GM20431 (cell line): ENCODE measurements at regions not wholly inside any gene's neighbourhood (a gene's known extent, or its start where the extent isn't known, plus 50 kb on each side); places are given as distances from the start of the nearest gene placed in this dataset.
"Not testable (repeated sequence)": the region's sequence is repeated elsewhere in the genome, so short reads cannot be mapped to it uniquely, and the experiment has no call there.

Source experiments
- in situ Hi-C: fragments of 300-500 bp; cut with MseI, MboI; formaldehyde crosslinking; loops from one replicate; pipeline ENCODE4 v1.15.0; 2020; ENCODE audit warnings: low sequenced_read_pairs; ENCODE audit not compliant: unreplicated experiment

DNA sequence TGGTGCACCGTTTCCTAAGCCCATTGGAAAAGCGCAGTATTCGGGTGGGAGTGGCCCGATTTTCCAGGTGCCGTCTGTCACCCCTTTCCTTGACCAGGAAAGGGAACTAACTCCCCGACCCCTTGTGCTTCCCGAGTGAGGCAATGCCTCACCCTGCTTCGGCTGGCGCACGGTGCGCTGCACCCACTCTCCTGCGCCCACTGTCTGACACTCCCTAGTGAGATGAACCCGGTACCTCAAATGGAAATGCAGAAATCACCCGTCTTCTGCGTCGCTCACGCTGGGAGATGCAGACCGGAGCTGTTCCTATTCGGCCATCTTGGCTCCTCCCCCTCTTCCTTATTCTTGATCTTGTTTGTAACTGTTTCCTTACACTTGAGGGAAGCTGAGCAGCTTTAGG is 142.8 kb upstream of the DST start:
- in situ Hi-C loops, result not testable (repeated sequence)

DNA sequence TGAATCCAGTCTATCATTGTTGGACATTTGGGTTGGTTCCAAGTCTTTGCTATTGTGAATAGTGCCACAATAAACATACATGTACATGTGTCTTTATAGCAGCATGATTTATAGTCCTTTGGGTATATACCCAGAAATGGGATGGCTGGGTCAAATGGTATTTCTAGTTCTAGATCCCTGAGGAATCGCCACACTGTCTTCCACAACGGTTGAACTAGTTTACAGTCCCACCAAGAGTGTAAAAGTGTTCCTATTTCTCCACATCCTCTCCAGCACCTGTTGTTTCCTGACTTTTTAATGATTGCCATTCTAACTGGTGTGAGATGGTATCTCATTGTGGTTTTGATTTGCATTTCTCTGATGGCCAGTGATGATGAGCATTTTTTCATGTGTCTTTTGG is 137.4 kb upstream of the DST start:
- in situ Hi-C loops, result not testable (repeated sequence)

DNA sequence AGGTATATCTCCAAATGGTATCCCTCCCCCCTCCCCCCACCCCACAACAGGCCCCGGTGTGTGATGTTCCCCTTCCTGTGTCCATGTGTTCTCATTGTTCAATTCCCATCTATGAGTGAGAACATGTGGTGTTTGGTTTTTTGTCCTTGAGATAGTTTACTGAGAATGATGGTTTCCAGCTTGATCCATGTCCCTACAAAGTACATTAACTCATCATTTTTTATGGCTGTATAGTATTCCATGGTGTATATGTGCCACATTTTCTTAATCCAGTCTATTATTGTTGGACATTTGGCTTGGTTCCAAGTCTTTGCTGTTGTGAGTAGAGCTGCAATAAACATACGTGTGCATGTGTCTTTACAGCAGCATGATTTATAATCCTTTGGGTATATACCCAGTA is 135.8 kb upstream of the DST start:
- in situ Hi-C loops, result not testable (repeated sequence)

DNA sequence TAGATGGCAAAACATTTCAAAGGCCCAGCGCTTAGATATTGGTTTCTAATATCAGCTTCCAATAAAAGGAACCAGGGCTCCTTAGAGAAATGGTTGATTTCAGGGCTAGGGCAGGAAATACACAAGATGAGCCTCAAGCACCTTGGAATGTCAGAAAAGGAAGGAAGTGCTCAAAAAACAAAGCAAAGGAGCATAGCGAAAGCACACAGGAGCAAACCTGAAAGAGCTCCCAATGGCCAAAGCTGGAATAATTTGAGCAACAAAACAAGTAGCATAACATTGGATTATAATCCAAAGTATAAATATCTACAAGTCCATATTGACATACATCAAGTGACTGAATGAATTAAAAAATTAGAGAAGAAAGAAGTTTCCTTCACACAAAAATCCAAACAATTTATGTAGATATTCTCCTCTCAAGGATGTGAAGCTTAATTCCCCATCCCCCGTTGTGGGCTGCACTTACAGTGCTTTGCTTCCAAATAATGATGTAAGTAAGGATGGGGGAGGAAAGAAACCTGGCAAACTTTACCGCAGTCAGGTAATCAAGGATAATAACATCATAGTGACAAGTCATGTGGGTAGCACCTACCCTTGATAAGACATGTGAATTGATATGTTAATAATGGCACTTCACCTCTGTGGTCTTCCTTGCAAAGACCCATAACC is 132.9 kb upstream of the DST start:
- in situ Hi-C loops, result no loop called here

DNA sequence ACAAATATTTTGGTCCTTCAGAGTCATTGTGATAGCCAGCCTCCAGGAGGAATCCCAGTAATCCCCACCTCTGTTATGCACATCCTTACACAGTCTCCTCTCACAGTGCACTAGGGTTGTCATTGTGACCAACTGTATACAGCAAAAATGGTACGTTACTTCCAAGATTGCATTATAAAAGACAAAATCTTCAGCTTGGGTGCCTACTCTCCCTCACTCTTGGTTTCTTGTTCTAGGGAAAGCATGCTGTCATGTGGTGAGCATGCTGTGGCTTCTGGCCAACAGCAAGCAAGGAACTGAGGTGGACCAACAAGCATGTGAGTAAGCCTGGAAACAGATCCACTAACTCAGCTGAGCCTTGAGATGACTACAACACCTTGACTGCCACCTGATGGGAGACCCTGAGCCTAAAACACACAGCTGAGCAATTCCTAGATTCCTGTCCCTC is 130.1 kb upstream of the DST start:
- in situ Hi-C loops, result no loop called here

DNA sequence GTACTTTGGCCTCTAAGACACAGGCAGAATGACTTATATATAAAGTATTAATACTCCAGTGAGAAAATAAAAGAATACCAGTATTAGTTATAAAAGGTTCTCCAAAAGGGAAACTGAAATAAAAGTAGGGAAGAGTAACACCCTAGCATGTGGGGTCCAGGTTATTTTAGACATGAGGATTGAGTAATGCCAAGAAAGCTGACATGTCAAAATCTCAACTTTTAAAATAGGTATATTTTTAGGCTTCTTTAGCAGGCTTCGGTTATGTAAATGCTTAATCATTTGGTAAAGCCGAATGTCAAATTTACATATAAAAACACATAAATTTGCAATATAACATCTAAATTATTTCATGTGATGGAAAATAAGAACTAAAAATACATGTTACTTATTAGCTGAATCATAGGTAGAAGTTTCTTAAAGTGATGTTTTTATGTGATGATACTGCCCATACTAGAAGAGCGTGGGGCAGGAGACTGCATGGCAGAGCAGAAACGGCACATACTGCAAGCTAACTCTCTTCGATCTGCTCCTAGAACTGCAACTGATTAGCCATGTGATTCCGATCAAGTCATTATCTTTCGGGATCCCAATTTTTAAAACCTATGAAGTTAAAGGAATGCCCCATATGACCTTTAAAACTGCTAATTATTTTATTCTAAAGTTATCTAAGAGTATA is 129.4 kb upstream of the DST start:
- in situ Hi-C loops, result no loop called here

DNA sequence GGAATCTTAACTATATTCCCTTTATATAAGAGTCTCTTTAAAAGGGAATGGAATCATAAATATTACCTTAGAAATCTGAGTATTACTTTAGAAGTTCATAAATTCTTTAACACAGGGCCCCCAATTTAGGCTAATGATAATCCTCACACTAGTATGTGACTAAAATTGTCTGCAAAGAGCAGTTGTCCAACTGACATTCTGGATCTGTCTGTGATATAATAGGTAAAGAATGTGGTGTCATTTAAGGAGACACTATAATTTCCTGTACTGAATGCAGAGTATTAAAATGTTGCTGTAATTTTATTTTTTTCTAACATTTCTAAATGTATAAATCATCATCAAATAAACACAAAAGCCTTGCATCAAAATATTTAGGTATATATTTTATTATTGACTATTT is 128.5 kb upstream of the DST start:
- in situ Hi-C loops, result no loop called here

DNA sequence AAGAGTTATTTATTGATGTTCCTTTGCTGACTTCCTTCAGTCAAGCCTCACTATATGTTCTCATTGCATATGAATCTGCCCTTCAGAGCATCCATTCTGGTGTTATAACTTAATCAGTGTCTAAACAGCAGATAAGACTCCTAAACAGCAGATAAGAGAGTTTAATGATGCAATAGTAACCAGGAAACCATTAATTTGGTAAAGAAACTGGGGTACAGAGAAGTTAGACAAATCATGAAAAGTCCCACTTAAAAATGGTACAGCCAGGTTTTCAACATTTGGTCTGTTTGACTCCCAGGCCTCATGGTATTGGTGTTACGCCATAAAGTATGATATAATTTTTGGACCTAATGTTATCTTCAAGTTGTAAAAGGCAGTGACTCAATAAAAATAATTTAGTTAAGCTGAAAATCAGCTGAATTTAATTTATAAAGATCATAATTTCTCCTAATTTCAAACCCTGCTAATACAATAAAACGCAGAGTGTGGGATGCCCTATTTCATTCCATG is 127.4 kb upstream of the DST start:
- in situ Hi-C loops, result no loop called here

DNA sequence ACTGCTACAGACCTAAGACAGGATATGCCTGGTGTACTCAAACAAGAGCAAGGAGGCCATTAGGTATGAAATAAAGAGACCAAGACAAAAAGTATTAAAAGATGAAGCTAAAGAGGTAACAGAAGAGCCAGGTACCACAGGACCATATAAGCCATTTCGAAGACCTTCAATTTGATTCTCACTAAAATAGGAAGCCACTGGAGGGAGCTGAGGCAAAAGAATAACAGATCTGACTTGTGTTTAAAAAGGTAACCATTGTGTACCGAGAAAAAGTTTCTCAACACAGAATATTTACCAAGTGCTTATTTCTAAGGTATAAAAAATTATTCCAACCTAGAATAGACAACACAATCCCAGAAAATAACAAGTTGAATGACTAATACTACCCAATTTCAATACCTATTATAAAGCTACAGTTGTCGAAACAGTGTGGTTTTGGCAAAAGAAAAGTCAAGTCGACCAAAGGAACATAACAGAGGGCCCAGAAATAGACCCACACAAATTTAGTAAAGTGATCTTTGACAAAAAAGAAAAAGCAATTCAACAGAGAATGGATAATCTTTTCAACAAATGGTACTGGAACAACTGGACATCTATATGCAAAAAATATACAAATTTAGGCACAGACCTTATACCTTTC is 125.3 kb upstream of the DST start:
- in situ Hi-C loops, result no loop called here

DNA sequence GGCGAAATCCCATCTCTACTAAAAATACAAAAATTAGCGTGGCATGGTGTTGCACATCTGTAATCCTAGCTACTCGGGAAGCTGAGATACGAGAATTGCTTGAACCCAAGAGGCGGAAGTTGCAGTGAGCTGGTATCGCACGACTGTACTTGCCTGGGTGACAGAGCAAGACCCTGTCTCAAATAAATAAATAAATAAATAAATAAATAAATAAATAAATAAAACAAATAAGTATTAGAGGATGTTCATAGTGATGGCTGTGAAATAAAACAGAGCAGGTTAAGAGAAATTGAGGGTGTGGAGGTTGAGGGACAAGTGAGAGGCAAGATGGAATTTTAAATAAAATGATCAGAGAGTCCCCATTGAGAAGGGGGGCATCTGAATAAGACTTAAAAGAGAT is 124.7 kb upstream of the DST start:
- in situ Hi-C loops, result no loop called here

DNA sequence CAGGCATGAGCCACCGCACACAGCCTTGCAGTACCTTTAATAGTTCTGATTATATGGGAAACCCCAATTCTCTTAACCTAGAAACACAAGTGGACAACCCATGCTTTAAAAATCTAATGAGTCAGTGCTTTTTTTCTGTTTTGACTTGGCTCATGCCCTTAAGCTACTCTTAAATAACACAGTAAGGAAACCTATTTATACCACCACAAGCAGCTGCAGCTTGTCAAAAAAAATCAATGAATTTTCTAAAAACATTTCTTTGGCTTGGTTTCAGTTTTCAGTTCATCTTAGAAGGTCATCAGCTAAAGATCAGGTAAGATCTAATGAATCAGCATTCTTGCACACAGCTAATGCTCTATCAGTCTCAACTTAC is 124.1 kb upstream of the DST start:
- in situ Hi-C loops, result no loop called here

DNA sequence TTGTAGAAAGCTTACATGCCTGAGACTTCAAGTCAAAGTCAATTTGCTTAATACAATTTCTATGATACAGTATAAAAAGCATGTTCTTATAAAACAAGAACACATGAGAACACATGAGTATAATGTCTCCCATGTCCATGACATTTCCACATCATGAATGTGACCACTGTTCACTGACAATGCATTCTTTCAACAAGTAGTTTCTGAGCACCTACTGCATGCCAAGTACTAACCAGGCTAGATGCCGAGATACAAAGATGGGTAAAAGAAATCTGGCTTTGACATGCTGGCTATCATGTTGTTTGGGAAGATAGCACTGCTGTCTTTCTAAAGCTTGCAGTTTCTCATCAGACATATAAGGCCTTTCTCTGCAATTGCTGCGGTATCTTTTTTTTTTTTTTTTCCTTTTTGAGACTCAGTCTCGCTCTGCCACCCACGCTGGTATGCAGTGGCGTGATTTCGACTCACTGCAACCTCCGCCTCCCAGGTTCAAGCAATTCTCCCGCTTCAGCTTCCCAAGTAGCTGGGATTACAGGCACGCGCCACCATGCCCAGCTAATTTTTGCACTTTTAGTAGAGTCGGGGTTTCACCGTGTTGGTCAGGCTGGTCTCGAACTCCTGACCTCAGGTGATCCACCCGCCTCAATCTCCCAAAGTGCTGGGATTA is 123.6 kb upstream of the DST start:
- in situ Hi-C loops, result no loop called here

DNA sequence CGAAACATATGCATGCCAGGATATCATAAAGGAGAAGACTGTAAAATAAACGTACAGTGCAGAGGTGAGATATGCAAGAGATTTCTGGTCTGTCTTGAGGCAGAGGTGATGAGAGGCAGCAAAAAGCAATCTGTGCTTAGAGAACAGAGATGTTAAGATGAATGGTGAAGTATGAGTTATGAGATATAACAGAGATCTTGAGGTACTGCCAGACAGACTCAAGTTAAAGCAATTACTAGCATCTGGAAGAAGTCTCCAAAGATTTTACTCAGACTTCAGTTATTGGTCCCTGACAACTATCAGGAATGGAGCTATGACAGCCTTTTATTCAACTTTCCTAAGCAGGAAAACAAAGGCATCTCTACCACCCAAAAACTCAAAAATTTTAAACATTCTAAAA is 122.8 kb upstream of the DST start:
- in situ Hi-C loops, result no loop called here

DNA sequence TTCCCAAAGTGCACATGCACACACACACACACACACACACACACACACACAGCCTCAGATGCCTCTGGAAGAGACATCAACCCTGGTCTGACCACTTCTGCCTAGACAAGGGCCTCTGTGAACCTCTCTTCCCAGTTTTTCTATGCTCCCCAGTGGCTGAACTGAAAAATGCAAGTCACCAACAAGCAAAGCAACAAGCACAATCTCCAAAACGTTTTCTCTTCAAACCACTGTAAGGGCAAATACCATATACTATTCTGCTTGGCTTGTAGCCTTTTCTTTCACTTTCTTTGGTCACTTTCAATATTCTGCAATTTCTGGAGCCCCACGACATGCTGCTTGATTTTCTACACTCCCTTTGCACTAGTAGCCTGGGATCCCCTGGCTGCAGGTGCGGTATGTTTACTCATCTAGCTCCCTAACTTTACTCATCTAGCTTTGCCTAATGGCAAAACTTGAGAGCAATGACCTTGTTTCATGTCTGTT is 121.4 kb upstream of the DST start:
- in situ Hi-C loops, result no loop called here

DNA sequence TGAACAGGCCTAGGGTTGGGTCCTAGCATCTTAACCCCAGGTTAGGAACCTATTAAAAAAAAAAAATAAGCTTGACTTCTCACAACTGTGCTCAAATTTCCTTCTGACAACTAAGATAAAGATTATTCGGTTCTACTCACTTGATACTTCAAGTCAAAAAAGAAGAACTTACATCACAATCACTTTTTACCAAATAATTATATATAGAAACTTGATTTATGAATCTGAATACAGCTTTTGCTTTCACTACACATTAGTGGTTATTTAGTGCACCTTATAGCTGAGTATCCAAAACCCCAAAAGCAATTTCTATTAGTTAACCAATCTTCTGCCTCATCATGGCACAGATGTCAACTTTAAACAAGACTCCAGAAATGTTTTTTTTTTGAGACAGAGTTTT is 119.0 kb upstream of the DST start:
- in situ Hi-C loops, result no loop called here

DNA sequence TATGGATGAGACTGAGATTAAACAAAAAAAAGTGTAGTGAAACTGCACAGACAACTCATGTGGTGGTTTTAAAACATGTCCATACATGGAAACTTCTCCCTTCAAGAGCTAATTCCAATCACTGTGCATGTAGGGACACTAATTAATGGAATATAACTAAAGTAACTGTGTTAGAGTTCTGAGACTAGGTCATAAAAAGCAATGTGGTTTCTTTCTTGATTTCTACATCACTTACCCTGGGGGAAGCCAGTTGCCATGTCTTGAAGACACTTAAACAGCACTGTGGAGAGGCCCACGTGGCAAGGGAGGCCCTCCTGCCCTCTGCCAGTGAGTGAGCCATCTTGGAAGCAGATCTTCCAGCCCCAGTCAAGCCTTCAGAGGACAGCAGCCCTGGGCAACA is 118.2 kb upstream of the DST start:
- in situ Hi-C loops, result no loop called here

DNA sequence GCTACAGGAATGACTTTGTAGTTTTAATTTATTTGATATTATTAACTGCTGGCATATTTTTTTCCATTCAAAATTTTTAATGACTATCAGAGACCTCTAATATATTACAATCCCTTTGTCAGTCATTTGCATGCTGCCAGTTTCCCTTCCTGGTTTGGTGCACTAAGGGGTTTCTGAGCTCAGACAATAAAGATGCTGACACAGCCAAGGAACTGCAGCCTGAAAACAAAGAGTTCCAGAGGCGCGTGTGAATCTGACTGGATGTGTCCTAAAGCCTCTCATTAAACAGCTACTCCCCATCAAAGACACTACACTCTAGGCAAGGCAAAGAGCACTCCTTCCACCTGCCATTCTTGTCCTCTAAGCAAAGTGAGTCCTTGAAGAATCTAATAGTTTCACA is 116.8 kb upstream of the DST start:
- in situ Hi-C loops, result no loop called here

DNA sequence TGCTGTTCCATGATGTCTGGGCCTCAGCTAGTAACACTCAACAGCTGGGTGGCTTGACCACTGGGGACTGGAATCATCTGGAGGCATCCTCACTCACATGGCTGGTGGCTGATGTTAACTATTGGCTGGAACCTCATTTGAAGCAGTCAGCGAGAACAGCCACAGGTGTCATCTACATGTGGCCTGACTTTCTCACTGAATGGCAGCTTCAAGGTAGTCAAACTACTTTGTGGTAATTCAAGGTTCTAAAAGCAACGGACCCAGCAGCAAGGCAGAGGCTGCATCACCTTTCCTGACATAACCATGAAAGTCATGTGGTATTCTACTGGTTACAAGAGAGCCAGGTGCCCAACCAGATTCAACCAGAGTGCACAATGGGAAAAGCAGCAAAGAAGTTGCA is 115.9 kb upstream of the DST start:
- in situ Hi-C loops, result no loop called here

DNA sequence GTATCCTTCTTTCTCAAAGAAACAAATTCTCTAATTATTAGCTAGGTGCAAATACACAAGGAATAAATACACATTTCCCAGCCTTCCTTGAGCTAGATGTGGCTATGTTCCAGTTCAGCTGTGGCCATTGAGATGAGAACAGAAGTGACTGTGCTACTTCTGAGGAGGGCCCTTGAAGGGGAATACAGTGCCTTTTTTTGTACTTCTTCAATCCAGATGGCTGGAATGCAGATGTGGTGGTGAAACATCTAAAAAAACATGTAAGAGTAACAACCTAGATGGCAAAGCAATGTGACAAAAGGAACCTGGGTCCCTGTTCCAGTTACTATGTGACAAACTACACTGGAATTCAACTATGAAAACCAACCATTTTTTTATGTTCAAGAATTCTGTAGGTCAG is 115.4 kb upstream of the DST start:
- in situ Hi-C loops, result no loop called here

DNA sequence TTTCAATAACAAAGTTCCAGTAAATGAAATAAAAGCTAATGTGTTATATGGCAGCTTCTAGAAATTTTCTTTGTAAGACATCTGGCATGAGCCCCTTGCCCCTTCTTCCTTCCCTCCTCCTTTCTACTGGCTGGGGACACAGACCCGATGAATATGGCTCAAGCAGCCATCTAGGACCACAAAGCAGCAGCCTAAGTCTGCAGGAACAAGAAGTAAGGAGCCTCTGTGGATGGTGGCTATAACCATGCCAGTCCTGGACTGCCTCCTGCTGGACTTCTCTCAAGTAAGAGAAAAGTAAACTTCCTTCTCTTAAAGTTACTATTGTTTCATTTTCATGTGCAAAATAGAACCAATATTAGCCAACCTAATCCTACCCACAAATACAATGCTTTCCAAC is 114.9 kb upstream of the DST start:
- in situ Hi-C loops, result no loop called here
